Lung (tissue), 11 donors: ENCODE measurements at regions not wholly inside any gene's neighbourhood (a gene's known extent, or its start where the extent isn't known, plus 50 kb on each side); places are given as distances from the start of the nearest gene placed in this dataset.
A peak's percentile ranks its signal among the peaks of the same experiment; 100 is the strongest.

Experiments
- ATAC-seq: fragments of 200-7000 bp; cut with Tn5 transposase; one replicate; pipeline ENCODE4 v1.9.1; 2020; ENCODE audit warnings: moderate number of reproducible peaks; ENCODE audit not compliant: insufficient read depth, low FRiP score
- DNase-seq, 3 donors: peaks; one replicate each; pipeline ENCODE4 v3.0.0-alpha.2; 2013 to 2017
- H3K27ac ChIP-seq, 2 donors: one replicate each; pipeline ENCODE4 v1.5.1; 2013; ENCODE audit warnings: mild to moderate bottlenecking in 2 of 2, moderate library complexity in 2 of 2, control low read depth in 1 of 2, inconsistent platforms in 1 of 2, low read depth in 1 of 2, low read length in 1 of 2
- H3K27me3 ChIP-seq, 3 donors: one replicate each; pipeline ENCODE4 v1.5.1; 2013; ENCODE audit warnings: low read length in 2 of 3; ENCODE audit not compliant: control insufficient read depth in 3 of 3, insufficient read depth in 3 of 3
- H3K36me3 ChIP-seq, 4 donors: one replicate each; pipeline ENCODE4 v1.5.1; 2013; ENCODE audit warnings: low read length in 4 of 4, mild to moderate bottlenecking in 1 of 4, moderate library complexity in 1 of 4; ENCODE audit not compliant: control insufficient read depth in 4 of 4, insufficient read depth in 4 of 4
- H3K4me1 ChIP-seq, 5 donors: one replicate each; pipeline ENCODE4 v1.5.1; 2013; ENCODE audit warnings: low read length in 5 of 5, mild to moderate bottlenecking in 2 of 5, moderate library complexity in 1 of 5; ENCODE audit not compliant: control insufficient read depth in 5 of 5, insufficient read depth in 5 of 5
- H3K4me3 ChIP-seq: one replicate; pipeline ENCODE4 v1.5.1; 2013; ENCODE audit warnings: mild to moderate bottlenecking, control low read depth, moderate library complexity
- H3K9ac ChIP-seq, 2 donors: one replicate each; pipeline ENCODE4 v1.5.1; 2013; ENCODE audit warnings: low read length in 2 of 2, control low read depth in 1 of 2; ENCODE audit not compliant: insufficient read depth in 1 of 2
- H3K9me3 ChIP-seq, 4 donors: one replicate each; pipeline ENCODE4 v1.5.1; 2013; ENCODE audit warnings: low read length in 3 of 4, mild to moderate bottlenecking in 1 of 4, moderate library complexity in 1 of 4; ENCODE audit not compliant: control insufficient read depth in 4 of 4, insufficient read depth in 3 of 4
- CTCF ChIP-seq: IDR thresholded peaks from 2 replicates; pipeline ENCODE4 v1.5.1; 2012; ENCODE audit warnings: mild to moderate bottlenecking; ENCODE audit errors: control extremely low read depth, extremely low read depth
- WGBS, 2 donors: extraction: QIAGEN DNeasy Blood & Tissue Kit; methylation state at CpG; one replicate each; pipeline ENCODE4 v1.1.7; 2013; 5-methylcytosine and 5-hydroxymethylcytosine counted together
- donor health status: control.
- donor health status: control.
- donor health status: Bipolar disorder and iron deficiency.
- donor health status: healthy.
- donor health status: DM: yes; HTN: yes; CAD: no.

- Histone ChIP-seq H3K9me3 (no peaks in the 10 kb centered on the region), H3K4me3 (no peak overlapping the region), H3K27ac (peak overlapping the region in 1 of 2 donors; percentile 10), H3K36me3 (no peaks in the 10 kb centered on the region), H3K4me1 (peaks cover 0 to 32% (median 12%) of the 10 kb centered on the region in 5 donors), H3K27me3 (no peaks in the 10 kb centered on the region), H3K9ac (no peak overlapping the region)
- WGBS, 2 donors: 63 to 70% methylated on average over 2 of the region's 2 CpGs
- ATAC-seq (no peak), DNase-seq (peak in 1 of 3 donors; percentile 42)
- no peak for TF ChIP-seq CTCF
Observed at GRCh38 chr1:216903382-216903740, 180.1 kb upstream of the ESRRG start.

- no peaks in the 10 kb centered on the region for H3K9me3 ChIP-seq
- H3K36me3 ChIP-seq: no peaks in the 10 kb centered on the region
- peaks cover 0 to 32% (median 12%) of the 10 kb centered on the region in 5 donors for H3K4me1 ChIP-seq
- no peak for TF ChIP-seq CTCF
- H3K27me3 ChIP-seq: no peaks in the 10 kb centered on the region
- ATAC-seq: no peak
- no peak overlapping the region for H3K4me3 ChIP-seq
- 75 to 77% methylated on average over 5 of the region's 5 CpGs for WGBS, 2 donors
- DNase-seq: peak in 1 of 3 donors; percentile 54
- no peak overlapping the region for H3K9ac ChIP-seq
- no peak overlapping the region for H3K27ac ChIP-seq
Observed at GRCh38 chr1:216902669-216903381, 179.6 kb upstream of the ESRRG start.

GRCh38 chr1:216900116-216900620 is 176.9 kb upstream of the ESRRG start:
- no peaks in the 10 kb centered on the region for H3K27me3 ChIP-seq

More at GRCh38 chr1:216900116-216900620, 176.9 kb upstream of the ESRRG start:
- Histone ChIP-seq H3K9ac (no peak overlapping the region), H3K36me3 (no peaks in the 10 kb centered on the region), H3K9me3 (no peaks in the 10 kb centered on the region), H3K4me3 (no peak overlapping the region), H3K4me1 (peaks cover 0 to 32% (median 10%) of the 10 kb centered on the region in 5 donors), H3K27ac (no peak overlapping the region)
- 91 to 92% methylated on average over 2 of the region's 2 CpGs for WGBS, 2 donors
- no peak for ATAC-seq
- no peak for TF ChIP-seq CTCF
- DNase-seq: no peak
